ENCODE measurements at regions not wholly inside any gene's neighbourhood (a gene's known extent, or its start where the extent isn't known, plus 50 kb on each side); places are given as distances from the start of the nearest gene placed in this dataset.

- no peak for DNase-seq
Observed at GRCh38 chr6:71396410-71396801, 107.8 kb downstream of the OGFRL1 start.

DNA sequence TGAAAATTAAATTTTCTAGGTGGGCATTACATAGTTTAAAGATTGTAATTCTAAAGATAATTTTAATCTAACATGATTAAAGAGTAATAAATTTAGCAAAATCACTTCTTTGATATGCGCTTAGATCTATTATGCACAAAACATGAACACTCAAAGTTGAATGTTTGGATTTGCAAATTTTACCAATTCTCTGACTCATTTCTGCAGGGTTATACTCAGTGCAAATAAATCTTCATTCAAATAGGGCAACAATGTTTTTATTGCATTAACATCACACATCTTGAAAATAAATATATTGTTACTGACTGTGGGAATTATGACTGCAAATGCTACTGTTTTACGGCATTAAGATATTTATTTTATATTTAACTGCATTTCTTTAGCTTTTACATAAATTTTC is 110.7 kb downstream of the OGFRL1 start:
- DNase-seq: no peak

DNA sequence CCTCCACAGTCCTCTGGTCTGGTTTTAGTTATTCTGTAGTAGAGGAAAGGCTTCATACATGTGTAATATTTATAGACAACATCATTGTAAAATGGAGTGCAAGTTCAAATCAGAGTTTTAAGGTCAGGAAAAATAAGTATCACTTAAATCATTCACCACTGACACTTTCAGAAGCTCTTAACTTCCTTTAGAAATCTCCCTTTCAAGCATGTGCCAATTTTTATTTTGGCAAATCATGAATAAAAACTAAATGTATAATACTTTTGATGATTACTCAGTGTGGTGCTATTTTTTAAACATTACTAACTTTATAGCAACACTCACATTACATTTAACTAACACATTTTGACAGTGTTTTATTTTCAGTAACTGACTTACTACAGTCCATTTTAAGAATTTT is 112.2 kb downstream of the OGFRL1 start:
- DNase-seq: no peak

GRCh38 chr6:71402096-71402495 is 113.5 kb downstream of the OGFRL1 start:
- no peak for DNase-seq

DNA sequence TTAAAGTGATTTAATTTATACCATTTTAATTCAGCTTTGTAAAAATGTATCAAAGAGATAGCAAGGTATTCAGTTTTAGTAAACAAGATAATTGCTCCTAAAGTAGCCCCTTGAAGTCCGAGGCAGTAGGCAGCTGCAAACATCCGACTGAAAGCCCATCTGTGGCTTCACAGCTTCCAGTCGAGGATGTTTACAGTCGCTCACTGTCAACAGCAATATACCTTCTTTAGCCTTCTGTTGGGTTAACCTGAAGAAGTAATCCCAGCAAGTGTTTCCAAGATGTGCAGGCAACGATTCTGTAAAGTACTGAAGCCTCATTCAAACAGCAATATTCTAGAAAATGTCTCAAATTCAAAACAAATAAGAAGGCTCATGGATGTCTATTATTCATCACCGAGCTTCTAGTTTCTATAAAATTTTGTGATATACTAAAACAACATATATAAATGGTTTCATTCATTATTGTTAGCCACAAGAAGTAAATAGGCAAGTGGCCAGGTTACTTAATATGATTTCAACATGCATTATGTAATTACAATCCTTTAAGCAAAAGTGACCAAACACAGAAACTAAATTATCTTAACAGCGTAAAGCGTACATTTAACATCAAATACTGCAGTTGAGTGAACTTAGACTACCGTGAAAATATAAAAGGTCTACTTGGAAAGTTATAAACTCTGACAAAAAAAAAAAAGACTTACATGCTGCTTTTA is 115.0 kb downstream of the OGFRL1 start:
- no peak for DNase-seq

DNA sequence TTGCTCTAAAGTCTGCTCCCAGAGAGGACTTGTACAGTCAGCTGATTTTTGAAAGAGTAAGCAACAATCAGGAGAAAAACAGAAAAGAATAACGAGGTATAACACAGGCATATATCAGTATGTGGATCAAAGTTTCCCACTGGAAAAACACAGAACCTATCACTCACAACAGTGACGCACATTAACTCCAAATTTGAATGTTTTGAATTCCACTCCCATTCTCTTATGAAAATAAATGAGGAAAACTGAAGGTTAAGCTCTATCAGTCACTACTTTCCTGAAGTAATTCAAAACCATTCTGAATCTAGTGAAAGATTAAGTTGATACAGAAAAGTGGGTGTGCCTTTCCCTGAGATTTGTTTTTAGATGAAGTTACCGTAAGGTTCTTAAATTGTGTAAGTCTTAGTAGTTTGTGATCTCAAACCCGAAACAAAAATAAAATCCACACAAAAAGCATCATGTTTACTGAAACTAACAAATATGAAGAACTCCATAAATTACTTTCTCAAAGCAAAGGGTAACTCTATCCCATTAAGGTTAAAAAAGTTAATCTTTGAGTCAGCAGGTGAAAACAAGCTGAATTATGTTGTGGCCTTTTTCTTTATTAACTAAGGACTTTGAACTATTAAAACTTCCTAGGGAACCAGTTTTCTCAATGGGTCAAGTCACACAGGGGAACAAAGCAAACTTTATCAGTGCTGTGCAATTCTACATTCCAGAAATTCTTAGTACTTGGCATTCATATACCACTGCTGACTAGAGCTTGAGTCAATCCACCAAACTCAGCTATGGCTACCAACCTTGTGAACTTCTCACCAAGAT is 115.7 kb downstream of the OGFRL1 start:
- DNase-seq: peak in 1 of 3 donors; percentile 23

DNA sequence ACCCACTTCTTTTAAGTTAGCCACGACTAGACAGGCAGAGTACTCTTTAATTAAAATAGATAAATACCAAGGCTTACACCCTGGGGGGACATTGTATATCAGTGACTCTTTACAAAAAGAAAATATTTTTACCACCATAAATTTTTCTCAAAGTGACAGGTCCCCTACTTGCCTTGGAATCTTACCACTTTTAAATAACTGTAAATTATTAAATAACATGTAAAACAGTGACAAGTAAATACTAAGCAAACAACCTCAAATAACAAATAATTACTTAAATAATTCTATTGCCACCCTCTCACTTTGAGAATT is 116.3 kb downstream of the OGFRL1 start:
- no peak for DNase-seq

DNA sequence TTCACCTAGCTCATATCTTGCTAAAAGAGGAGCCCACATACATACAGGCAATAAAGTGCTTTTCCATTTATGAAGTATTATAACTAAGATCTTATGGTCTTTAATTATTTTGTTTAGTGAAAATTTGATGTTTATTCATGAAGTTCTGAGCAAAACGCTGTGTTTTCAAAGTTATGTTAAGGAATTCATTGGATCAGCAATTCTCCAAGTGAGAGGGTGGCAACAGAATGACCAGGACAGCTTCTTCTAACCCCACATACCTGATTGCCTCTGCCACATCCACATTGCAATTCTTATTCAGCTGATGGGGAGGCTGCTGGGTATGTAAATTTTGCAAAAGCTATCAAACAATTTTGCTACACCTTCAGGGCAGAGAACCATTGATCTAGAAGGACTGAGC is 116.8 kb downstream of the OGFRL1 start:
- no peak for DNase-seq

GRCh38 chr6:71406865-71407860 is 118.6 kb downstream of the OGFRL1 start:
- DNase-seq: no peak

DNA sequence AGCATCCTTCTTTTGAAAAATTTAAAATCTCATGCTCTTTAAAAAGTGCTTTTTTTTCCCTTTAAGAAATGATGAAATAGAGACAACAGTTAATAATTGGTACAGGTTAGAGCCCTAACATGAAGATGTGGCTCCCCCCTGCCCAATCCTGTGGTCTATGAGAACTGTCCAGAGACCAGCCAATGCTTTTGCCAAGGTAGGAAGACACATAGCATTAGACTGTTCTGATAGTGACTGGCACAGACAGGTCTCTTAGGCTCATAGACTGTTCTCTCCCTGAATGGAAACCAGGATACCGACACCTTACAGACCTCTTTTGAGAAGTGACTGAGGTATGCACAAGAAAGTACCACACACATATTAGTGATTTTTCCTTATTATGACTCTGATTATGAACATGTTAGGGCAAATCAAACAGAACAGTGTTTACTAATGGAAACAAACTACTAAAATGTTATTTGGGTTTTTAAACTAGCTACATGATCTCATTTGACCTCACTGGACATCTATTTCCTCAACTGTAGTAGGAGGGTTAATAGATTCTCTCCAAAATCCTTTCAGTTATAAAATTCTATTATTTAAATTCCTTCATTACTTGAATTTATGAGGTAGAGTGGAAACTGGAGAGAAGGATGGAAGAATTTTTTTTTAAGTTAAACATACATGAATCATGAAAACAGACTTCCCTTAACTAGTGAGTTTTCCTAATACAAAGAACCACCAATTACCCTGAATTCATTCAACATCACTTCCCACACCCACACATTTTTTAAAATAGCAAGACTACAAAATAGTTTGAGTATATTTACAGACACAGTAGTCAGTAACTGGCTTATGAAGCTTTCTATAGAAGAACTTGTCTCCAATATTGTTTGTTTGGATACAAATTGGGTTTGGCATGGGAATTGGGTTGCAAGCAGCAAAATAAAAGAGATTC is 120.4 kb downstream of the OGFRL1 start:
- no peak for DNase-seq

- no peak for DNase-seq
Observed at GRCh38 chr6:71410164-71410566, 121.6 kb downstream of the OGFRL1 start.

GRCh38 chr6:71410681-71411080 is 122.1 kb downstream of the OGFRL1 start:
- DNase-seq: no peak

DNA sequence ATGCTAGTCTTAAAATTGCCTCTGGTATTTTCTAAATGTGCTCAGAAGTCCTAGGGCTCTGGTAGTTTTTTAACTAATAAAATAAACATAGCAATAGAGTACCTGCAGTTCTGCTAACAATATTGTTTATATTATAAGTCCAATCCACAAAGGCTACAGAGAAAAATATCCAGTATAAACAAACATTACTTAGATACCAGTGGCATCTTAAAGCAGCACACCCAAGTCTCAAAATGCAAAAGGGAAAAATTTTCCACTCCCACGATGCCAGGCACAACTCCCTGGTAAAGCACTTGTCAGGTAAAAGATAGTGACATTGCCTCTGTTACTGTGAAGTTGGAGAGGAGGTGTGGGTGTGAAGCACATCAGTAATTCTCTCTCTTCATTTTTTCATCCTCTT is 123.3 kb downstream of the OGFRL1 start:
- DNase-seq: no peak

GRCh38 chr6:71412559-71413140 is 124.0 kb downstream of the OGFRL1 start:
- no peak for DNase-seq

GRCh38 chr6:71414486-71414885 is 125.9 kb downstream of the OGFRL1 start:
- DNase-seq: no peak

GRCh38 chr6:71419217-71420094 is 130.8 kb downstream of the OGFRL1 start:
- peak in 2 of 3 donors; percentile 17 to 39 for DNase-seq

DNA sequence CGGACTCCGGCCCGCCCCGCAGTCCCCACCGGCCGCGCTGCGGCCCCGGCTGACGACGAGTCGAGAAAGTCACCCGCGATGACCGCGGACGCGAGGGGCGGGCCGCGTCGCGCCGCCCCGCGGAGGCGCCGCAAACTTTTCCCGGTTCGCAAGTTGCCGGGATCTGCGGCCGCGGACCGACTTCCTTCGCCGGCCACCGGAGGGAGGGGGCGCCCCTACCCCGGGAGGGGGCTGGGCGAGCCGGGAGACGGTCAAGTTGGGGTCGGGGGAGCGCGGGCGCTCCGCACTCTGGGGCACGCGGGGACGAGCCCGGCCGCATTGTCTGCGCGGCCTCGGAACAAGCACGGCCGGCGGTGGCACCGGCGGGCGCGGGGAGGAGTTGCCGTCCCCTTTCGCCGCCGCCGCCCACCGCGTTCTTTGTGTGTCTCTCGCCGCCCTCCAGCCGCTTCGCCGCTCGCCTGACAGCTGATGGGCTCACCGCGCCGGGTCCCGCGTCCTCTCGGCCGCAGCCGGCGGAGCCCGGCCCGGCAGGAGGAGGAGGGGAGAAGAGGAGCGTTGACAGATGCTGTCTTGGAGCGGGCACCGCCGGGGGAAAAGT is 131.6 kb downstream of the OGFRL1 start:
- DNase-seq: peak; percentile 23 to 79 (median 63)

- DNase-seq: peak; percentile 94 to 98 (median 96)
Observed at GRCh38 chr6:71420693-71421328, 132.2 kb downstream of the OGFRL1 start.

- DNase-seq: no peak
Observed at GRCh38 chr6:71421611-71422010, 133.0 kb downstream of the OGFRL1 start.
